IMR-90 (cell line): ENCODE measurements at regions not wholly inside any gene's neighbourhood (a gene's known extent, or its start where the extent isn't known, plus 50 kb on each side); places are given as distances from the start of the nearest gene placed in this dataset.

Experiments
- ATAC-seq: fragments of 200-7000 bp; cut with Tn5 transposase; 2 replicates; pipeline ENCODE4 v1.9.1; 2020; ENCODE audit warnings: low read depth, mild to moderate bottlenecking, moderate library complexity
- BruUV-seq: library from RNA; stranded (reverse); fragments of 400-500 nt; replicated peaks from 2 replicates; lab custom pipeline; 2021; lab: Mats Ljungman, UMichigan
- CTCF ChIA-PET: fragments of 300-600 bp; formaldehyde crosslinking; extraction: SDS; loops from one replicate; lab custom pipeline; 2021; ENCODE audit warnings: antibody characterized with exemption; lab: Yijun Ruan, JAX
- POLR2A ChIA-PET: fragments of 300-600 bp; sonication (Branson Sonifier 250); formaldehyde crosslinking; loops from one replicate; lab custom pipeline; 2022; ENCODE audit warnings: antibody characterized with exemption; ENCODE audit not compliant: unreplicated experiment; lab: Charles Lee
- DNase-seq: peaks from one replicate; pipeline ENCODE4 v3.0.0; 2013
- H2AFZ ChIP-seq: replicated peaks from 2 replicates; pipeline ENCODE3; 2013; ENCODE audit warnings: low read length, mild to moderate bottlenecking; ENCODE audit not compliant: poor library complexity
- H2AK5ac ChIP-seq: 2 replicates; pipeline ENCODE4 v1.6.1; 2013; ENCODE audit warnings: low read depth, low read length, inconsistent platforms
- H2AK9ac ChIP-seq: replicated peaks from 2 replicates; pipeline ENCODE3; 2013; ENCODE audit warnings: mild to moderate bottlenecking, low read depth, low read length, moderate library complexity; ENCODE audit not compliant: poor library complexity
- H2BK120ac ChIP-seq: 2 replicates; pipeline ENCODE4 v1.6.1; 2013; ENCODE audit warnings: low read depth, low read length, inconsistent platforms
- H2BK15ac ChIP-seq: 3 replicates; pipeline ENCODE4 v1.6.1; 2013; ENCODE audit warnings: low read depth, low read length, inconsistent platforms
- H2BK20ac ChIP-seq: 2 replicates; pipeline ENCODE4 v1.6.1; 2013; ENCODE audit warnings: low read depth, mild to moderate bottlenecking, inconsistent platforms, low read length, moderate library complexity
- H2BK5ac ChIP-seq: 2 replicates; pipeline ENCODE4 v1.6.1; 2013; ENCODE audit warnings: mild to moderate bottlenecking, low read depth, low read length, inconsistent platforms; ENCODE audit not compliant: poor library complexity, severe bottlenecking
- H3K14ac ChIP-seq: replicated peaks from 2 replicates; pipeline ENCODE4 v1.6.1; 2013; ENCODE audit warnings: low read depth, low read length, inconsistent platforms
- H3K18ac ChIP-seq: 2 replicates; pipeline ENCODE4 v1.6.1; 2013; ENCODE audit warnings: low read depth, low read length, control low read depth
- H3K23ac ChIP-seq: 2 replicates; pipeline ENCODE4 v1.6.1; 2013; ENCODE audit warnings: low read depth, low read length, inconsistent platforms
- H3K27ac ChIP-seq: 2 replicates; pipeline ENCODE4 v1.5.1; 2013; ENCODE audit warnings: mild to moderate bottlenecking, control low read depth, low read length; ENCODE audit not compliant: insufficient read depth
- H3K27me3 ChIP-seq: 2 replicates; pipeline ENCODE4 v1.6.1; 2013; ENCODE audit warnings: low read length; ENCODE audit not compliant: control insufficient read depth, insufficient read depth
- H3K36me3 ChIP-seq: 2 replicates; pipeline ENCODE4 v1.6.1; 2013; ENCODE audit warnings: low read length, mixed read lengths; ENCODE audit not compliant: control insufficient read depth, insufficient read depth
- H3K4ac ChIP-seq: 2 replicates; pipeline ENCODE4 v1.6.1; 2013; ENCODE audit warnings: low read depth, low read length, inconsistent platforms
- H3K4me1 ChIP-seq: 2 replicates; pipeline ENCODE4 v1.6.1; 2013; ENCODE audit warnings: low read length, mixed read lengths; ENCODE audit not compliant: control insufficient read depth, insufficient read depth
- H3K4me2 ChIP-seq: 2 replicates; pipeline ENCODE4 v1.6.1; 2013; ENCODE audit warnings: low read depth, mild to moderate bottlenecking, control low read depth, low read length, moderate library complexity
- H3K4me3 ChIP-seq: 2 replicates; pipeline ENCODE4 v1.5.1; 2013; ENCODE audit warnings: low read depth, mild to moderate bottlenecking, control low read depth, low read length, moderate library complexity; ENCODE audit not compliant: insufficient read depth
- H3K56ac ChIP-seq: 2 replicates; pipeline ENCODE4 v1.6.1; 2013; ENCODE audit warnings: low read length, inconsistent platforms; ENCODE audit not compliant: insufficient read depth; ENCODE audit errors: extremely low read depth
- H3K79me1 ChIP-seq, 2 experiments: 2 replicates each; pipeline ENCODE4 v1.6.1; 2013; ENCODE audit warnings: low read length in 2 of 2, inconsistent platforms in 1 of 2, low read depth in 1 of 2
- H3K9ac ChIP-seq: 2 replicates; pipeline ENCODE4 v1.6.1; 2013; ENCODE audit warnings: low read depth, low read length, control low read depth
- H3K9me1 ChIP-seq: 2 replicates; pipeline ENCODE4 v1.6.1; 2013; ENCODE audit warnings: low read length, inconsistent platforms; ENCODE audit not compliant: insufficient read depth
- H3K9me3 ChIP-seq: 2 replicates; pipeline ENCODE4 v1.6.1; 2013; ENCODE audit warnings: low read length; ENCODE audit not compliant: control insufficient read depth, insufficient read depth
- H4K20me1 ChIP-seq: 2 replicates; pipeline ENCODE4 v1.6.1; 2013; ENCODE audit warnings: low read length, inconsistent platforms; ENCODE audit not compliant: insufficient read depth
- H4K5ac ChIP-seq: 2 replicates; pipeline ENCODE4 v1.6.1; 2013; ENCODE audit warnings: mild to moderate bottlenecking, low read depth, low read length, control low read depth
- H4K8ac ChIP-seq, 2 experiments: 2 replicates each; pipeline ENCODE4 v1.6.1; 2013; ENCODE audit warnings: low read depth in 2 of 2, low read length in 2 of 2, control low read depth in 1 of 2, inconsistent platforms in 1 of 2
- H4K91ac ChIP-seq: 2 replicates; pipeline ENCODE4 v1.6.1; 2013; ENCODE audit warnings: low read depth, low read length, inconsistent platforms; ENCODE audit not compliant: insufficient read depth
- BHLHE40 ChIP-seq: fragments of 150-350 bp; IDR thresholded peaks from 2 replicates; pipeline ENCODE4 v1.6.1; 2016; ENCODE audit warnings: mild to moderate bottlenecking, low read depth, low read length
- CHD1 ChIP-seq: IDR thresholded peaks from 2 replicates; pipeline ENCODE4 v1.6.1; 2012; ENCODE audit warnings: low read depth, low read length, improper control_type of control experiment
- CTCF ChIP-seq: conservative IDR thresholded peaks from 2 replicates; pipeline ENCODE4 v1.5.1; 2012; ENCODE audit warnings: mild to moderate bottlenecking, low read depth, low read length, improper control_type of control experiment
- ELK1 ChIP-seq: fragments of 150-350 bp; IDR thresholded peaks from 2 replicates; pipeline ENCODE4 v1.6.1; 2016; ENCODE audit warnings: low read depth, mild to moderate bottlenecking, low read length, moderate library complexity, borderline replicate concordance
- FOS ChIP-seq: fragments of 150-350 bp; IDR thresholded peaks from 2 replicates; pipeline ENCODE4 v1.6.1; 2016; ENCODE audit warnings: low read depth, low read length
- MAZ ChIP-seq: IDR thresholded peaks from 2 replicates; pipeline ENCODE4 v1.6.1; 2012; ENCODE audit warnings: low read depth, mild to moderate bottlenecking, low read length, improper control_type of control experiment, moderate library complexity, borderline replicate concordance
- MXI1 ChIP-seq: IDR thresholded peaks from 2 replicates; pipeline ENCODE4 v1.6.1; 2012; ENCODE audit warnings: low read depth, mild to moderate bottlenecking, low read length, moderate library complexity, borderline replicate concordance
- POLR2A ChIP-seq: IDR thresholded peaks from 2 replicates; pipeline ENCODE4 v1.6.1; 2012; ENCODE audit warnings: mild to moderate bottlenecking, low read depth, low read length
- USF2 ChIP-seq: fragments of 150-350 bp; IDR thresholded peaks from 2 replicates; pipeline ENCODE4 v1.6.1; 2017; ENCODE audit warnings: mild to moderate bottlenecking, antibody characterized with exemption, low read length, low read depth
- WGBS, 2 experiments: methylation state at CpG; one replicate each; pipeline versions ENCODE4 v1.1.5 to v1.1.7; 2013; ENCODE audit warnings: missing lambda C conversion rate in 2 of 2; ENCODE audit not compliant: insufficient read length in 1 of 2; ENCODE audit errors: extremely low coverage in 2 of 2; 5-methylcytosine and 5-hydroxymethylcytosine counted together
- dilution Hi-C: fragments of 300-500 bp; cut with HindIII; formaldehyde crosslinking; loops from one replicate; pipeline ENCODE4 v1.14.3; 2018; ENCODE audit warnings: low sequenced_read_pairs; ENCODE audit not compliant: unreplicated experiment
- in situ Hi-C: fragments of 300-500 bp; cut with MboI; formaldehyde crosslinking; loops from 3 replicates; pipeline ENCODE4 v1.14.3; 2019; ENCODE audit warnings: low sequenced_read_pairs, inconsistent platforms, mixed read lengths
- intact Hi-C: fragments of 100-400 bp; cut with micrococcal nuclease; formaldehyde crosslinking; loops from 2 replicates; pipeline ENCODE4 v1.10.0; 2022

GRCh38 chr21:43329711-43330269 lies 97.1 kb downstream of the SIK1 start:
- no peak overlapping the region for H3K27ac ChIP-seq
- no peak overlapping the region for H3K4ac ChIP-seq
- H3K4me1 ChIP-seq: peaks cover 23% of the 10 kb centered on the region
- intact Hi-C loops (no loop called here), dilution Hi-C loops (no loop called here), in situ Hi-C loops (loop anchor here (10.0 kb wide), 1 partner anchor 315 kb away; no protein-coding TSS in a partner anchor)
- H2BK5ac ChIP-seq: no peak overlapping the region
- no peaks in the 10 kb centered on the region for H3K36me3 ChIP-seq
- 0 out of 3 replicates have a peak overlapping the region, but pooled peaks have one; percentile 20 for H2BK15ac ChIP-seq
- H3K56ac ChIP-seq: no peak overlapping the region
- POLR2A ChIA-PET: no interaction called here
- CTCF ChIA-PET: no interaction called here
- no peaks in the 10 kb centered on the region; the same call in 1 of the 2 replicates for H3K27me3 ChIP-seq
- H2BK120ac ChIP-seq: no peak overlapping the region
- peak overlapping the region; percentile 4; the same call in 1 of the 2 replicates for H4K91ac ChIP-seq
- H2BK20ac ChIP-seq: no peak overlapping the region
- TF ChIP-seq CTCF: no peak
- no peak for TF ChIP-seq BHLHE40
- TF ChIP-seq ELK1: no peak
- TF ChIP-seq POLR2A: no peak
- TF ChIP-seq MXI1: no peak
- no peak for TF ChIP-seq USF2
- no peak for TF ChIP-seq CHD1
- no peak for TF ChIP-seq FOS
- TF ChIP-seq MAZ: no peak
- ATAC-seq (no peak), DNase-seq (no peak)
- WGBS, 2 experiments: 69% methylated on average over 12 of the region's 18 CpGs; no CpG with 5 or more reads in 1 of the 2 experiments
- H2AK5ac ChIP-seq: peak overlapping the region; percentile 68
- no peak overlapping the region for H4K5ac ChIP-seq
- H3K9ac ChIP-seq: no peak overlapping the region
- no peaks in the 10 kb centered on the region for H4K20me1 ChIP-seq
- H3K18ac ChIP-seq: no peak overlapping the region
- BruUV-seq: no TSS peak
- no peak overlapping the region for H3K4me3 ChIP-seq
- H2AK9ac ChIP-seq: no peak overlapping the region
- H3K14ac ChIP-seq: no peak overlapping the region
- H3K4me2 ChIP-seq: no peak overlapping the region
- peaks cover 0 to 13% of the 10 kb centered on the region in 2 experiments; a peak in 2 of 4 replicates for H3K79me1 ChIP-seq
- H3K23ac ChIP-seq: no peak overlapping the region
- H4K8ac ChIP-seq: no peak overlapping the region
- H3K9me1 ChIP-seq: peaks cover 22% of the 10 kb centered on the region
- H3K9me3 ChIP-seq: no peaks in the 10 kb centered on the region
- H2AFZ ChIP-seq: no peak overlapping the region
